Ascending aorta (tissue), 2 donors: ENCODE measurements at regions not wholly inside any gene's neighbourhood (a gene's known extent, or its start where the extent isn't known, plus 50 kb on each side); places are given as distances from the start of the nearest gene placed in this dataset.

ENCODE experiments used
- DNase-seq, 2 donors: peaks; one replicate each; pipeline ENCODE4 v3.0.0-alpha.2; 2019; ENCODE audit warnings: low spot score in 2 of 2
- H3K27ac ChIP-seq, 2 donors: fragments of 200-600 bp; sonication (generic); one replicate each; pipeline ENCODE4 v1.5.1; 2016 to 2017; ENCODE audit warnings: mild to moderate bottlenecking in 1 of 2
- H3K27me3 ChIP-seq: fragments of 200-600 bp; sonication (generic); one replicate; pipeline ENCODE4 v1.5.1; 2017
- H3K36me3 ChIP-seq, 2 donors: fragments of 200-600 bp; sonication (generic); one replicate each; pipeline ENCODE4 v1.5.1; 2016
- H3K4me1 ChIP-seq, 2 donors: fragments of 200-600 bp; sonication (generic); one replicate each; pipeline ENCODE4 v1.5.1; 2016 to 2017; ENCODE audit warnings: mild to moderate bottlenecking in 1 of 2
- H3K4me3 ChIP-seq, 2 donors: fragments of 200-600 bp; sonication (generic); one replicate each; pipeline ENCODE4 v1.5.1; 2016 to 2017; ENCODE audit warnings: mild to moderate bottlenecking in 1 of 2
- H3K9me3 ChIP-seq, 2 donors: fragments of 200-600 bp; sonication (generic); one replicate each; pipeline ENCODE4 v1.5.1; 2016
- intact Hi-C: fragments of 100-400 bp; cut with DNase I; formaldehyde crosslinking; loops from one replicate; pipeline ENCODE4 v1.15.1; 2023
- TF ChIP-seq, protein P1 (sequence below), 3 experiments: fragments of 200-600 bp in 2 of 3; fragments of 450-650 bp in 1 of 3; sonication (generic) in 2 of 3; IDR thresholded peaks; one replicate each; pipeline ENCODE4 v1.5.1; 2016 to 2019; ENCODE audit warnings: antibody characterized with exemption in 3 of 3, mild to moderate bottlenecking in 1 of 3, moderate library complexity in 1 of 3

DNA sequence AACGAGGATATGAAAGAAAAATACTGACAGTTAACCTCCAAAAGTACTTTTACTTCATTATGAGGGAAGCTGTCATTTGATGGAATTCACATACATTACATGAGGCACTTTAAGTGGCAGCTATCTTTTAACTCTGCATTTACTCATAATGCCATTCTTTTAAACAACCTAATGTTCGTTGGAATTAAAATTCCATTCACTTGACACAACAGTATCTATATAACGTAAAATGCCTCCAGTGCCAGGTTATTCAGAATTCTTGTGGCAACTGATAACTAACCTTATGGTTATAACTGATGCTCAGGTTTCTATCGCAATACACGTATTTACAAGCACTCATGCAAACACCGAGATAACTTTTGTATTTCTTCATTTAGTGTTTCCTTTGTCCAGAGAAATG lies 376.9 kb upstream of the GRAMD2B start:
- Histone ChIP-seq H3K9me3 (no peaks in the 10 kb centered on the region), H3K36me3 (no peaks in the 10 kb centered on the region), H3K4me1 (no peaks in the 10 kb centered on the region), H3K4me3 (no peak overlapping the region), H3K27ac (no peak overlapping the region), H3K27me3 (no peaks in the 10 kb centered on the region)
- no peak for DNase-seq
- TF ChIP-seq, protein P1, sequence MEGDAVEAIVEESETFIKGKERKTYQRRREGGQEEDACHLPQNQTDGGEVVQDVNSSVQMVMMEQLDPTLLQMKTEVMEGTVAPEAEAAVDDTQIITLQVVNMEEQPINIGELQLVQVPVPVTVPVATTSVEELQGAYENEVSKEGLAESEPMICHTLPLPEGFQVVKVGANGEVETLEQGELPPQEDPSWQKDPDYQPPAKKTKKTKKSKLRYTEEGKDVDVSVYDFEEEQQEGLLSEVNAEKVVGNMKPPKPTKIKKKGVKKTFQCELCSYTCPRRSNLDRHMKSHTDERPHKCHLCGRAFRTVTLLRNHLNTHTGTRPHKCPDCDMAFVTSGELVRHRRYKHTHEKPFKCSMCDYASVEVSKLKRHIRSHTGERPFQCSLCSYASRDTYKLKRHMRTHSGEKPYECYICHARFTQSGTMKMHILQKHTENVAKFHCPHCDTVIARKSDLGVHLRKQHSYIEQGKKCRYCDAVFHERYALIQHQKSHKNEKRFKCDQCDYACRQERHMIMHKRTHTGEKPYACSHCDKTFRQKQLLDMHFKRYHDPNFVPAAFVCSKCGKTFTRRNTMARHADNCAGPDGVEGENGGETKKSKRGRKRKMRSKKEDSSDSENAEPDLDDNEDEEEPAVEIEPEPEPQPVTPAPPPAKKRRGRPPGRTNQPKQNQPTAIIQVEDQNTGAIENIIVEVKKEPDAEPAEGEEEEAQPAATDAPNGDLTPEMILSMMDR (IDR thresholded peaks at IDR 0.05), result no peak
- intact Hi-C loops, result no loop called here

- Histone ChIP-seq H3K4me3 (no peak overlapping the region), H3K27me3 (no peaks in the 10 kb centered on the region), H3K9me3 (no peaks in the 10 kb centered on the region), H3K27ac (no peak overlapping the region), H3K4me1 (no peaks in the 10 kb centered on the region), H3K36me3 (no peaks in the 10 kb centered on the region)
- DNase-seq, result no peak
- TF ChIP-seq, protein P1 (IDR thresholded peaks at IDR 0.05), result no peak
- intact Hi-C loops, result no loop called here
Observed at GRCh38 chr5:126046846-126047571, 376.2 kb upstream of the GRAMD2B start.

- Histone ChIP-seq H3K36me3 (no peaks in the 10 kb centered on the region), H3K27me3 (no peaks in the 10 kb centered on the region), H3K27ac (no peak overlapping the region), H3K9me3 (no peaks in the 10 kb centered on the region), H3K4me1 (no peaks in the 10 kb centered on the region), H3K4me3 (no peak overlapping the region)
- DNase-seq, result no peak
- intact Hi-C loops, result no loop called here
- TF ChIP-seq, protein P1 (IDR thresholded peaks at IDR 0.05), result no peak
Observed at GRCh38 chr5:126052120-126052519, 371.1 kb upstream of the GRAMD2B start.

GRCh38 chr5:126052791-126053190 lies 370.4 kb upstream of the GRAMD2B start:
- DNase-seq, result no peak
- H3K27me3 ChIP-seq, result no peaks in the 10 kb centered on the region
- TF ChIP-seq, protein P1 (IDR thresholded peaks at IDR 0.05), result no peak
- no peaks in the 10 kb centered on the region for H3K9me3 ChIP-seq
- no peak overlapping the region for H3K4me3 ChIP-seq
- no peaks in the 10 kb centered on the region for H3K36me3 ChIP-seq
- intact Hi-C loops, result no loop called here
- H3K4me1 ChIP-seq, result no peaks in the 10 kb centered on the region
- H3K27ac ChIP-seq, result no peak overlapping the region

GRCh38 chr5:126053630-126054029 lies 369.6 kb upstream of the GRAMD2B start:
- no peaks in the 10 kb centered on the region for H3K27me3 ChIP-seq
- no peaks in the 10 kb centered on the region for H3K9me3 ChIP-seq
- intact Hi-C loops, result no loop called here
- H3K36me3 ChIP-seq, result no peaks in the 10 kb centered on the region
- TF ChIP-seq, protein P1 (IDR thresholded peaks at IDR 0.05), result no peak
- H3K27ac ChIP-seq, result no peak overlapping the region
- no peaks in the 10 kb centered on the region for H3K4me1 ChIP-seq
- H3K4me3 ChIP-seq, result no peak overlapping the region
- no peak for DNase-seq
